Mucosa of stomach (tissue), 1 donor: ENCODE measurements at regions not wholly inside any gene's neighbourhood (a gene's known extent, or its start where the extent isn't known, plus 50 kb on each side); places are given as distances from the start of the nearest gene placed in this dataset.

Experiments
- H3K27me3 ChIP-seq: one replicate; pipeline ENCODE4 v1.7.0; 2013; ENCODE audit warnings: mild to moderate bottlenecking, low read length; ENCODE audit not compliant: control insufficient read depth, insufficient read depth
- H3K36me3 ChIP-seq: one replicate; pipeline ENCODE4 v1.7.0; 2013; ENCODE audit warnings: low read length; ENCODE audit not compliant: control insufficient read depth, insufficient read depth
- H3K4me1 ChIP-seq: one replicate; pipeline ENCODE4 v1.7.0; 2013; ENCODE audit warnings: mild to moderate bottlenecking, low read length; ENCODE audit not compliant: control insufficient read depth, insufficient read depth
- H3K4me3 ChIP-seq: one replicate; pipeline ENCODE4 v1.7.0; 2013; ENCODE audit warnings: low read length
- H3K9ac ChIP-seq: one replicate; pipeline ENCODE4 v1.7.0; 2013; ENCODE audit warnings: mild to moderate bottlenecking, low read length, moderate library complexity
- H3K9me3 ChIP-seq: one replicate; pipeline ENCODE4 v1.7.0; 2013; ENCODE audit warnings: mild to moderate bottlenecking, low read length, moderate library complexity; ENCODE audit not compliant: control insufficient read depth
- donor health status: Pancreatic carcinoma.

DNA sequence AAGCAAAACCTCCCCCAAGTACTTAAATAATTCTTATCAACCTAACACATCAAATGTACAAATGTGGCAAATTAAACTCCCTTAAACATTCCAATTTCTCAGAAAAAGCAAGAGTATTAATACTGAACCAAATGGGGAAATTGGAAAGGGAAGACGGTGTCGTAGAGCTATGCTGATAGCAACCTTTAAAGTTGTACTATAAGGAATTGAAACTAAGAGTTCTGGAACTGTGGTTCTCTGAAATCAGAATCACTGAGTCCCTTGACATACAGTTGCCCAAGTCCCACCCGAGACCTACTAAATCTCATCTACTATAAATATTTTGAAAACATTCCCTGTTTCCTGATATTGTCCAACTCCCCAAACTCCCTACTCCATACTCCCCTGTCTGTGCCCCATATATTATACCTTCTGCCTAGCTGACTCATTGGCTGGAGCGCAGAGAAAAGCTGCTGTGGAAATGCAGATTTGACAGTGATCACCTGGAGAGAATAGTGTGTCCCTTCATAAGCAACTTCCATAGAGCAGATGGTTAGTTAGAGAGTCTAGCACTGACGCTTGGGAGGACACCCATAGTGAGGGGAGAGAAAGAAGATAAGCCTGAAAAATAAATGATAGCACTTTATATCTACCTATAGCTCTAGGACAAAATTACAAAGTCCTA lies 51.4 kb upstream of the ITM2B start:
- H3K4me3 ChIP-seq: no peak overlapping the region
- H3K4me1 ChIP-seq: no peaks in the 10 kb centered on the region

GRCh38 chr13:48178126-48178525 lies 54.9 kb upstream of the ITM2B start:
- no peak overlapping the region for H3K9ac ChIP-seq
- H3K36me3 ChIP-seq: no peaks in the 10 kb centered on the region
- no peaks in the 10 kb centered on the region for H3K9me3 ChIP-seq
- no peak overlapping the region for H3K4me3 ChIP-seq
- no peaks in the 10 kb centered on the region for H3K27me3 ChIP-seq
- no peaks in the 10 kb centered on the region for H3K4me1 ChIP-seq

More for the DNA sequence above, 51.4 kb upstream of the ITM2B start:
- H3K27me3 ChIP-seq: no peaks in the 10 kb centered on the region
- no peak overlapping the region for H3K9ac ChIP-seq
- no peaks in the 10 kb centered on the region for H3K9me3 ChIP-seq
- H3K36me3 ChIP-seq: no peaks in the 10 kb centered on the region

- Histone ChIP-seq H3K4me1 (no peaks in the 10 kb centered on the region), H3K36me3 (no peaks in the 10 kb centered on the region), H3K27me3 (no peaks in the 10 kb centered on the region), H3K9me3 (no peaks in the 10 kb centered on the region), H3K9ac (no peak overlapping the region), H3K4me3 (no peak overlapping the region)
Observed at GRCh38 chr13:48176781-48177180, 56.2 kb upstream of the ITM2B start.

DNA sequence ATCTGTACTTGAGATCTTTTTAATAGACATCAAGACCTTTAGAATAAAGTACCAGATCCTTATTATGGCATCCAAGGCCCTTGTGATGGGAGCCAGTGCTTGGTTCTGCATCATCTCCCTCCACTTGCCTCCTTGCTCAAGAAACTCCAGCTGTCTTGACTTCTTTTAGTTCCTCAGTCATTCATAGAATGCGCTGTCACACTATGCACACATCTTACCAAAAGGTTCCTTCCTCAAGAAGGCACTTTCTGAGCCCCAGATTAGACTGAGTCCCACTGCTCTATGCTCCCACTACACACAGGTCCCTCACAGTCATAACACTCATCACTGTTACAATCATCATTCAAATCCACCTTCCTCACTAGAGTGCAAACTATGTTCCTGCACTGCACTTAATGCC lies 57.8 kb upstream of the ITM2B start:
- Histone ChIP-seq H3K27me3 (no peaks in the 10 kb centered on the region), H3K4me1 (no peaks in the 10 kb centered on the region), H3K4me3 (no peak overlapping the region), H3K36me3 (no peaks in the 10 kb centered on the region), H3K9ac (no peak overlapping the region), H3K9me3 (no peaks in the 10 kb centered on the region)

GRCh38 chr13:48167866-48168265 lies 65.1 kb upstream of the ITM2B start:
- no peaks in the 10 kb centered on the region for H3K36me3 ChIP-seq
- H3K4me3 ChIP-seq: no peak overlapping the region
- H3K9ac ChIP-seq: no peak overlapping the region
- no peaks in the 10 kb centered on the region for H3K9me3 ChIP-seq
- H3K4me1 ChIP-seq: no peaks in the 10 kb centered on the region
- no peaks in the 10 kb centered on the region for H3K27me3 ChIP-seq

DNA sequence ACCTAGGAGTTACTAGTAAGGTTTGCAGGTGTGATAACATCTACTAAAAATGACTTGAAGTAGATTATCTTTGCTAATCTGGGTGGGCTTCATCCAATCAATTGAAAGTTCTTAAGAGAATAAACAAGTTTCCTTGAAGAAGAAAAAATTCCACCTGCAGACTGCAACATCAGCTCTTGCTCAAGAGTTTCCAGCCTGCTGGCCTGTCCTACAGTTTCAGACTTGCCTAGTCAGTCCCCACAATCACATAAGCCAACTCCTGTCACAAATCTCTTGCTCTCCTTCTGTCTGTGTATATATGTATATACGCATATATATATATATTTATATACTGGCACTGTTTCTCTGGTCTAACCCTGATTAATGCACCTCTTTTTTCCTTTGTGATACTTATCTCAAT lies 67.3 kb upstream of the ITM2B start:
- H3K9me3 ChIP-seq: no peaks in the 10 kb centered on the region
- H3K4me1 ChIP-seq: peaks cover 12% of the 10 kb centered on the region
- no peak overlapping the region for H3K9ac ChIP-seq
- H3K36me3 ChIP-seq: no peaks in the 10 kb centered on the region
- no peaks in the 10 kb centered on the region for H3K27me3 ChIP-seq
- H3K4me3 ChIP-seq: no peak overlapping the region

- no peak overlapping the region for H3K9ac ChIP-seq
- H3K27me3 ChIP-seq: no peaks in the 10 kb centered on the region
- H3K4me1 ChIP-seq: peaks cover 16% of the 10 kb centered on the region
- H3K36me3 ChIP-seq: no peaks in the 10 kb centered on the region
- no peak overlapping the region for H3K4me3 ChIP-seq
- no peaks in the 10 kb centered on the region for H3K9me3 ChIP-seq
Observed at GRCh38 chr13:48165063-48165462, 67.9 kb upstream of the ITM2B start.

GRCh38 chr13:48163061-48163460 lies 68.2 kb upstream of the MED4 start:
- no peaks in the 10 kb centered on the region for H3K9me3 ChIP-seq
- no peak overlapping the region for H3K9ac ChIP-seq
- H3K27me3 ChIP-seq: no peaks in the 10 kb centered on the region
- H3K4me3 ChIP-seq: no peak overlapping the region
- no peaks in the 10 kb centered on the region for H3K36me3 ChIP-seq
- H3K4me1 ChIP-seq: peaks cover 32% of the 10 kb centered on the region

DNA sequence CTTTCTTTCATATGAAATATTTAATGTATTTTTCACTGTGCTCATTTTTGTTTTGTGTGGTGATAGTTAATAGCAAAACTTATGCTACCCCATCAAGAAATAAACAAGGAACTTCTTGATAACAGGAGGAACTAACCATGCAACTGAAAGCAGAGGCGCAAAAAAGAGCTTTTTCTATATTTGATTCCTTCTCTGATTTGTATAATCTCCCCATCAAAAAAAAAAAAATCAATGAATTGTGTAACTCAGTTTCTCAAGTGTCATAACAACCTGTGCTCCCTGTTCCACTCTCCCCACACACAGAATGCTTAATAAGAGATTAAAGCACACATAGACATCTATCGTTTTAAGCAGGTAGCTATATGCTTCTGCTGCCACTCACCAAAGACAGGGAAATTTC lies 67.3 kb upstream of the MED4 start:
- Histone ChIP-seq H3K36me3 (no peaks in the 10 kb centered on the region), H3K4me1 (peaks cover 33% of the 10 kb centered on the region), H3K27me3 (no peaks in the 10 kb centered on the region), H3K9me3 (no peaks in the 10 kb centered on the region), H3K9ac (no peak overlapping the region), H3K4me3 (no peak overlapping the region)

- Histone ChIP-seq H3K9ac (no peak overlapping the region), H3K36me3 (no peaks in the 10 kb centered on the region), H3K27me3 (no peaks in the 10 kb centered on the region), H3K4me1 (peaks cover 33% of the 10 kb centered on the region), H3K9me3 (no peaks in the 10 kb centered on the region), H3K4me3 (no peak overlapping the region)
Observed at GRCh38 chr13:48161530-48162179, 66.8 kb upstream of the MED4 start.

DNA sequence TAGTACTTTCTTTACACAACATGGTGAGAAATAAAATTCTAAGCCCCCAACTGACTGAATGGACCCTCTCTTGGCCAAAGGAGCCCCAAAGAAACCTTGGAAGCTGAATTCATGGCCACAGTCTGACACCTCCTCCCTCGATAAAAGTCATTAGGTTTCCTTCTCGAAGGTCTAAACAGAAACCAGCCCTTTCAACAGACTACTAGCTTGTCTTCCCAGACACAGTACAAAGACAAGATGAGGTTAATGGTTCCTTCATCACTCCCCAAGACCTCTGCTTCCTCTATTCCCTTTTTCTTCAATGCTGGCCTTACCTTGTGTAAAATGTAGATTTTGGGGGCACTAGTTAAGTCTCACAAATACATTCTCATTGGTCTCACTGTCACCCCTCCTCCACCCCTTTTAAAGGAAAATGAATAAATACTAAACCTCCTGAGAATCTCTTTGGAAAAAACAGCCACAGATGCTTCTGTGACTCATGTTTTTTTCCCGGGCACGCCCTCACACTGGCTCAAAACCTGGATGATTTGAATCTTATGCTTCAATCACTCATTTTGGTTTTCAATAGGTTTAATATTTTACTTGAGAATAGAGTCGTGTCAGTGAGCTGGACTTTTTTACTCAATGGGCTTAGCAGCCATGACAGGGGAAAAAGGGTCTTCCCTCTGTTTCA lies 65.8 kb upstream of the MED4 start:
- H3K4me3 ChIP-seq: no peak overlapping the region
- peaks cover 33% of the 10 kb centered on the region for H3K4me1 ChIP-seq
- H3K27me3 ChIP-seq: no peaks in the 10 kb centered on the region
- H3K36me3 ChIP-seq: no peaks in the 10 kb centered on the region
- no peaks in the 10 kb centered on the region for H3K9me3 ChIP-seq
- H3K9ac ChIP-seq: no peak overlapping the region

- no peaks in the 10 kb centered on the region for H3K36me3 ChIP-seq
- no peak overlapping the region for H3K4me3 ChIP-seq
- no peaks in the 10 kb centered on the region for H3K9me3 ChIP-seq
- no peaks in the 10 kb centered on the region for H3K27me3 ChIP-seq
- peaks cover 33% of the 10 kb centered on the region for H3K4me1 ChIP-seq
- no peak overlapping the region for H3K9ac ChIP-seq
Observed at GRCh38 chr13:48159826-48160225, 64.9 kb upstream of the MED4 start.
